ENCODE measurements at regions not wholly inside any gene's neighbourhood (a gene's known extent, or its start where the extent isn't known, plus 50 kb on each side); places are given as distances from the start of the nearest gene placed in this dataset.

- TF ChIP-seq POLR2A (IDR thresholded peaks at IDR 0.05; ENCODE audit: low read length) (no peak), GATA1 (IDR thresholded peaks at IDR 0.05; ENCODE audit: low read depth, low read length) (no peak)
Measured at GRCh38 chr14:95786566-95786965, 72.6 kb upstream of the TCL1A start.

Measured in erythroblast (primary cell).